ENCODE measurements at regions not wholly inside any gene's neighbourhood (a gene's known extent, or its start where the extent isn't known, plus 50 kb on each side); places are given as distances from the start of the nearest gene placed in this dataset.
"Not testable (repeated sequence)": the region's sequence is repeated elsewhere in the genome, so short reads cannot be mapped to it uniquely, and the experiment has no call there.

DNA sequence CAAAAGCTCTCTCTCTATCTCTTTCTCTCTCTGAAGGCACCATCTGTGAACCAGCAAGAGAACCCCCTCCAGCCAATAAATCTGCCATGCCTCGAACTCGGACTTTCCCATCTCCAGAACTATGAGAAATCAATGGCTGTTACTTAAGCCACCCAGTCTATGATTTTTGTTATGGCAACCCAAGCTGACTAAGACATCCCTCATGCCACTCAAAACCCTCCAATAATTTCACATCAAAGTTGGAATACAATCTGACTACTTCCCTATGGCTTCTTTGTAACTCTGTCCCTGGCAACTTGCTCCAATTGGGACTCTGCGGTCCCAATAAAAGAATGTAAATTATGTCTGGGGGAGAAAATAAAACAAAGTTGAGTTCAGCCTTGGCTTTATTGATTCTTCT, 265.7 kb downstream of the SHOX start:
- no peak for DNase-seq (ENCODE audit: low spot score)

GRCh38 chrX:889966-890651, 259.5 kb downstream of the SHOX start:
- DNase-seq (ENCODE audit: low spot score): no peak

GRCh38 chrX:887724-888123, 257.1 kb downstream of the SHOX start:
- not testable (repeated sequence) for DNase-seq (ENCODE audit: low spot score)

DNA sequence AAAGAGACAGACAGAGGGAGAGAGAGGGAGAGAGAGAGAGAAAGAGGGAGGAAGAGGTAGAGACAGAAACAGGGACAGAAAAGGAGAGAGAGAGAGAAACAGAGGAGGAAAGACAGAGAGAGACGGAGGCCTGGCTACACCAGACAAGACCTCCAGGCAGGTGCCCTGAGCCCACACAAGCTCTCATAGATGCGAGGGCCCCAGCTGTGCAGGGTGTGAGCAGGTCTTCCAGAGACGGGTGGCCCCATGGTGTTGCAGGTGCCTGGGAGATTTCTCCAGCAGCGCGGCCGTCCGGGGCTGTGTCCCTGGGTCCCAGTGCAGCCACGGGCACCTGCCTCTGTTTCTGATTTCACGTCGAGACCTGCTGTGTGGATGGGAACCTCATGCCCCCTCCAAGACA, 253.0 kb downstream of the SHOX start:
- DNase-seq (ENCODE audit: low spot score): no peak

GRCh38 chrX:879756-880698, 249.4 kb downstream of the SHOX start:
- DNase-seq (ENCODE audit: low spot score): not testable (repeated sequence)

- no peak for DNase-seq (ENCODE audit: low spot score)
These were observed 243.5 kb downstream of the SHOX start for GRCh38 chrX:874061-874460.

GRCh38 chrX:873016-873415, 242.4 kb downstream of the SHOX start:
- no peak for DNase-seq (ENCODE audit: low spot score)

GRCh38 chrX:872090-872489, 241.5 kb downstream of the SHOX start:
- DNase-seq (ENCODE audit: low spot score): no peak

DNA sequence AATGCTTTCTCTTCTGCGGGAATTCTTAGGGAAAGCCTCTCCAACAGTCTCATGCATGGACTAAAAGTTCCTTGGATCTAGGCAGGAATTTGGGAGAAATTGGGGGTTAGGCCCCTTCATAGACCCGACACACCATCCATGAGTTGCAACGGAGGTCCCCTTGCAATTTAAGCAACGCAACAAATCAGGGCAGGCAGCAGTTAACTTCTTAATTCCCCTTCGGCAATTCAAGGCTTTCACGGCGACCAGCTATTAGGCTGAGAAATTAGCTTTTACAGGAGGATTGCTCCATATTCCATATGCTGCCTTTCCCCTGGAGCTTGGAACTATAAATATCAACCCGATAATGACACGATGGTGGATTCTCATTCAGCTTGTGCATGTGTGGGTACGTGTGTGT, 241.0 kb downstream of the SHOX start:
- no peak for DNase-seq (ENCODE audit: low spot score)

GRCh38 chrX:867966-868647, 237.5 kb downstream of the SHOX start:
- no peak for DNase-seq (ENCODE audit: low spot score)

DNA sequence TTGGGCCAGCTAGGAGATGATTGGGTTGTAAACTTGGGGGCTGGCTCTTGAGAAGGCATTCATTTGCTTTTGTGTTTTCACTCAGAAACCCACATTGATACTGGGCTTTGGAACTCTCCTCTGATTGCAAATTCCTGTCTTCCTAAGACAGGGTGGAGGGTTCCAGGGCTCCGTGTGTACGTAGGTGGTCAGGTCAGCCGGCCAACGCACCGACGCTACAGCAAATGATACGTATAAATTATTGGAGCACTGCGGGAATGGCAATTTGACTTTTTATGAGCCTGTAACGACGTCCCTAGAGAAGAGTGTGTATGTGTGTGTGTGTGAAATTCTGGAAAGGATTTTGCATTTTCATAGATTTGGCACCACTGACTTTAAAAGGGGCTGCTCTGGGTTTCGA, 236.9 kb downstream of the SHOX start:
- no peak for DNase-seq (ENCODE audit: low spot score)

- DNase-seq (ENCODE audit: low spot score): no peak
These were observed 235.9 kb downstream of the SHOX start for GRCh38 chrX:866441-866990.

- DNase-seq (ENCODE audit: low spot score): no peak
These were observed 234.8 kb downstream of the SHOX start for GRCh38 chrX:865422-865821.

DNA sequence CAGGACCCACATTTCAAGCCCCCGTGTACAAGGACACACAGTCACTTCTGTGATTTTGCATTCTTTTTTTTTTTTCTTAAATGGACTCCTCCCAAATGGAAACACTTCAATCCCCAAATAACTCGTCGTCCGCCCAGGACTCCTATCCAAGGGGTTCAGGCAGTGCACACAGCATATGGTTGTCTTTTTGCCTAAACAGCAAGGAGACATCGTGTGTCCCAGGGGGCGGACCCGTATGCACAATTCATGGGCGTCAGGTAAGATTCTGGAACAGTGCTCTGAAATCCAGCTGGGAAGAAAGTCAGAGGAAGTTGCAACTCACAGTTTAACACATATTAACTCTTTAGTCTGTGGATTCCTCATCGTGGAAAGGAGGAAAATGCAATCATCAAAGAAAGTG, 231.3 kb downstream of the SHOX start:
- DNase-seq (ENCODE audit: low spot score): no peak

GRCh38 chrX:861340-861890, 230.8 kb downstream of the SHOX start:
- no peak for DNase-seq (ENCODE audit: low spot score)

GRCh38 chrX:859329-859728, 228.7 kb downstream of the SHOX start:
- DNase-seq (ENCODE audit: low spot score): no peak

GRCh38 chrX:858542-859078, 228.0 kb downstream of the SHOX start:
- no peak for DNase-seq (ENCODE audit: low spot score)

DNA sequence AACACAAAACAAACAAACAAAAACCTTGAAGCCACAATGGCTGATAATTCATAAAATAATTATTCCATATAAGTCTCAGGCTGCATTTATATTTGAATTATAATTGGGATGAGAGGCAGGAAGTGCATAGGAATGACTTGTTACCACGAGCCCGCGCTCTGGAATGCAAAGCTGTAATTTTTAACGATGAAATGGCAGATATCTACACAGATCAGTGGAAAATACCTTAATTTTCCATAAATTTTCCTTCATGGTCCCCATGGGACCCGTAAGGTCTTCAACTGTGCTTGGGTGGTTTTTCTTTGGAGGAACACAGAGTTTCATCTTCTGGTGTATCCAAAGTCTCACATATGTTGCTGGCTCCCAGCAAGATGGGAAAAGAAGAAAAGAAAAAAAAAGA, 226.8 kb downstream of the SHOX start:
- DNase-seq (ENCODE audit: low spot score): no peak

DNA sequence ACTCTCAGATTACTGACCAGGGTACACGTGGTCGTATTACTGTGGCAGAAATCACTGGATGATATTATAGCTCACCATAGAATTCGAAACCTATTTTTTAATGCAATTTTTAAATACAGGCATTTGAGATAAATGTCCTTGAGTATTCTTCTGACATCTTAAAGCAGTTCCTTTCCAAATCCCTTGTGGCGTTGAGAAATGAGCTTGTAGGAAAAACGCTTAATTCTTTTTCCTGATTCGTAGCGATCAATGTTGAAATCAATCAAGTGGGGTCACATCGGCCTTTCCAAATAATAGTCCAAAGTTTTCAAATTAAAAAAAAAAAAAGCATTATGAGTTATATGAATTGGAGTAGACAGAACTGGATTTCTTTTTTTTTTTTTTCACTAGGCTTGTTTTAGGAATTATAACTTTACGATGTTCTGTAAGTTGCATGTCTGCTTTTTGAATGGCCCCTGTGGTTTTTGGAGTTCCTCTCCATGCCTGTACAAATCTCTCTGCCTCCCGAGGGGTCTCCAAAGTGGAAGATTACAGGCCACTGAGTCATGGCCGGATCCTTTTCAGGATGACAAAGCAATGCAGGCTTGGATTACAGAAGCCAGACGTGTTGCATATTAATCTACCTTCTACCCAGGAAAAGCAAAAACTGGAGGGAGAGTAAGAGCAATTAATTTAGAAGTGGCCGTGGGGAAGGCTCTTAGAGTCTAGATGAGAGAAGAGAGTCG, 226.1 kb downstream of the SHOX start:
- DNase-seq (ENCODE audit: low spot score): no peak

GRCh38 chrX:853304-853703, 222.7 kb downstream of the SHOX start:
- DNase-seq (ENCODE audit: low spot score): no peak

- no peak for DNase-seq (ENCODE audit: low spot score)
These were observed 219.9 kb downstream of the SHOX start for GRCh38 chrX:850471-850916.

Data from putamen (tissue), 1 donor.